H1 (cell line): ENCODE measurements at regions not wholly inside any gene's neighbourhood (a gene's known extent, or its start where the extent isn't known, plus 50 kb on each side); places are given as distances from the start of the nearest gene placed in this dataset.
A peak's percentile ranks its signal among the peaks of the same experiment; 100 is the strongest.

Source experiments
- CTCF ChIA-PET: fragments of 300-600 bp; sonication (Branson Sonifier 250); formaldehyde crosslinking; loops from one replicate; lab custom pipeline; 2021; ENCODE audit not compliant: partially characterized antibody; lab: Charles Lee
- POLR2A ChIA-PET: fragments of 300-600 bp; sonication (Branson Sonifier 250); formaldehyde crosslinking; loops from one replicate; lab custom pipeline; 2021; ENCODE audit warnings: inconsistent platforms; ENCODE audit not compliant: partially characterized antibody; lab: Charles Lee
- DNase-seq, 2 experiments: peaks; one replicate each; pipeline versions ENCODE4 v3.0.0 to v3.0.0-alpha.2; 2010 to 2022; ENCODE audit warnings: low spot score in 2 of 2, low read depth in 1 of 2, mixed read lengths in 1 of 2
- FAIRE-seq: peaks from 2 replicates; lab custom pipeline; 2011; peaks lifted over from hg19 to GRCh38; lab: Jason Lieb, UNC
- H2AFZ ChIP-seq: 2 replicates; pipeline ENCODE4 v1.8.1; 2012; ENCODE audit warnings: low read length, inconsistent platforms
- H2AK5ac ChIP-seq: 2 replicates; pipeline ENCODE4 v1.6.1; 2013; ENCODE audit warnings: low read depth, low read length
- H2BK120ac ChIP-seq: replicated peaks from 2 replicates; pipeline ENCODE3; 2013; ENCODE audit warnings: low read depth, low read length, inconsistent platforms
- H2BK12ac ChIP-seq: 2 replicates; pipeline ENCODE4 v1.6.1; 2013; ENCODE audit warnings: low read depth, low read length
- H2BK15ac ChIP-seq: 2 replicates; pipeline ENCODE4 v1.6.1; 2013; ENCODE audit warnings: low read length
- H2BK20ac ChIP-seq: 2 replicates; pipeline ENCODE4 v1.6.1; 2013; ENCODE audit warnings: low read length
- H2BK5ac ChIP-seq: 2 replicates; pipeline ENCODE4 v1.6.1; 2013; ENCODE audit warnings: low read depth, low read length
- H3K14ac ChIP-seq: 2 replicates; pipeline ENCODE4 v1.6.1; 2013; ENCODE audit warnings: inconsistent platforms; ENCODE audit not compliant: insufficient read length
- H3K18ac ChIP-seq: 2 replicates; pipeline ENCODE4 v1.6.1; 2013; ENCODE audit warnings: low read length; ENCODE audit errors: extremely low read depth
- H3K23ac ChIP-seq: 2 replicates; pipeline ENCODE4 v1.6.1; 2013; ENCODE audit warnings: inconsistent platforms; ENCODE audit not compliant: insufficient read length
- H3K23me2 ChIP-seq: 2 replicates; pipeline ENCODE4 v1.6.1; 2013; ENCODE audit warnings: low read depth, low read length
- H3K27ac ChIP-seq: 2 replicates; pipeline ENCODE4 v1.6.1; 2011; ENCODE audit warnings: low read depth, low read length, inconsistent platforms
- H3K27me3 ChIP-seq, 4 experiments: replicated peaks in 1 of 4; 1 replicate in 1 of 4; 2 replicates in 3 of 4; pipeline versions ENCODE4 v1.6.1 to v1.8.1; 2011 to 2013; ENCODE audit warnings: low read length in 3 of 4, mild to moderate bottlenecking in 3 of 4, inconsistent platforms in 2 of 4, mixed read lengths in 2 of 4, moderate library complexity in 1 of 4; ENCODE audit not compliant: control insufficient read depth in 3 of 4, insufficient read depth in 3 of 4; ENCODE audit errors: extremely low read depth in 1 of 4
- H3K36me3 ChIP-seq, 4 experiments: 2 replicates each; pipeline versions ENCODE4 v1.6.1 to v1.8.1; 2011 to 2013; ENCODE audit warnings: mild to moderate bottlenecking in 4 of 4, low read length in 3 of 4, moderate library complexity in 2 of 4, control low read depth in 1 of 4, inconsistent platforms in 1 of 4; ENCODE audit not compliant: insufficient read depth in 4 of 4, control insufficient read depth in 2 of 4
- H3K4ac ChIP-seq: replicated peaks from 2 replicates; pipeline ENCODE3; 2013; ENCODE audit warnings: low read length, low read depth, mixed read lengths, inconsistent platforms; ENCODE audit not compliant: insufficient read length
- H3K4me1 ChIP-seq, 4 experiments: replicated peaks in 1 of 4; 1 replicate in 1 of 4; 2 replicates in 3 of 4; pipeline versions ENCODE4 v1.6.1 to v1.8.1; 2011 to 2013; ENCODE audit warnings: low read length in 3 of 4, inconsistent platforms in 2 of 4, mixed read lengths in 1 of 4; ENCODE audit not compliant: insufficient read depth in 4 of 4, control insufficient read depth in 3 of 4
- H3K4me2 ChIP-seq, 2 experiments: 2 replicates each; pipeline versions ENCODE4 v1.6.1 to v1.8.1; 2011 to 2013; ENCODE audit warnings: low read depth in 2 of 2, low read length in 2 of 2, control low read depth in 1 of 2, inconsistent platforms in 1 of 2, mild to moderate bottlenecking in 1 of 2; ENCODE audit not compliant: insufficient read depth in 1 of 2
- H3K4me3 ChIP-seq, 4 experiments: fragments of 200-600, 300-600 bp in 1 of 4; sonication (generic), shearing (Covaris generic), sonication (Bioruptor Twin) in 1 of 4; 2 replicates each; pipeline versions ENCODE4 v1.5.1 to v1.8.1; 2011 to 2016; ENCODE audit warnings: low read length in 4 of 4, low read depth in 3 of 4, control low read depth in 2 of 4, inconsistent platforms in 2 of 4, mild to moderate bottlenecking in 2 of 4, mixed read lengths in 1 of 4, moderate library complexity in 1 of 4; ENCODE audit not compliant: insufficient read depth in 2 of 4; ENCODE audit errors: extremely low read depth in 1 of 4
- H3K56ac ChIP-seq: replicated peaks from 2 replicates; pipeline ENCODE3; 2013; ENCODE audit warnings: low read depth, mild to moderate bottlenecking, mixed read lengths, low read length, inconsistent platforms; ENCODE audit not compliant: insufficient read length
- H3K79me1 ChIP-seq: 2 replicates; pipeline ENCODE4 v1.6.1; 2013; ENCODE audit warnings: low read depth, low read length, control low read depth
- H3K79me2 ChIP-seq, 2 experiments: 2 replicates each; pipeline versions ENCODE4 v1.6.1 to v1.8.1; 2012 to 2013; ENCODE audit warnings: low read length in 2 of 2, mild to moderate bottlenecking in 2 of 2, inconsistent platforms in 1 of 2; ENCODE audit not compliant: insufficient read depth in 2 of 2, control insufficient read depth in 1 of 2
- H3K9ac ChIP-seq, 4 experiments: replicated peaks in 1 of 4; 1 replicate in 1 of 4; 2 replicates in 3 of 4; pipeline versions ENCODE4 v1.6.1 to v1.8.1; 2011 to 2013; ENCODE audit warnings: low read depth in 3 of 4, low read length in 3 of 4, control low read depth in 2 of 4, mild to moderate bottlenecking in 2 of 4, moderate library complexity in 2 of 4, inconsistent platforms in 1 of 4; ENCODE audit errors: extremely low read depth in 1 of 4
- H3K9me3 ChIP-seq, 2 experiments: 2 replicates each; pipeline versions ENCODE4 v1.6.1 to v1.8.1; 2012 to 2013; ENCODE audit warnings: mild to moderate bottlenecking in 2 of 2, moderate library complexity in 2 of 2, control low read depth in 1 of 2, inconsistent platforms in 1 of 2, low read depth in 1 of 2, low read length in 1 of 2, mixed read lengths in 1 of 2; ENCODE audit not compliant: insufficient read depth in 2 of 2
- H4K20me1 ChIP-seq, 2 experiments: replicated peaks in 1 of 2; 2 replicates each; pipeline versions ENCODE3 to v1.8.1; 2011 to 2013; ENCODE audit warnings: inconsistent platforms in 2 of 2, low read length in 2 of 2, mild to moderate bottlenecking in 1 of 2; ENCODE audit not compliant: insufficient read depth in 2 of 2, control insufficient read depth in 1 of 2
- H4K5ac ChIP-seq: 2 replicates; pipeline ENCODE4 v1.6.1; 2013; ENCODE audit warnings: low read length, low read depth, mixed read lengths, inconsistent platforms; ENCODE audit not compliant: insufficient read length
- H4K8ac ChIP-seq: 2 replicates; pipeline ENCODE4 v1.8.0; 2013; ENCODE audit warnings: mild to moderate bottlenecking, moderate library complexity, low read length, inconsistent platforms; ENCODE audit not compliant: insufficient read depth; ENCODE audit errors: extremely low read depth
- H4K91ac ChIP-seq: replicated peaks from 2 replicates; pipeline ENCODE3; 2013; ENCODE audit warnings: low read length, mixed read lengths, inconsistent platforms; ENCODE audit not compliant: insufficient read length
- BACH1 ChIP-seq: IDR thresholded peaks from 2 replicates; pipeline ENCODE4 v1.6.1; 2012; ENCODE audit warnings: low read length, improper control_type of control experiment
- GABPA ChIP-seq: IDR thresholded peaks from 2 replicates; pipeline ENCODE4 v1.6.1; 2011; ENCODE audit warnings: mild to moderate bottlenecking, low read length, moderate library complexity, borderline replicate concordance; ENCODE audit not compliant: insufficient read depth
- WGBS, 2 experiments: shearing (Covaris generic) in 1 of 2; methylation state at CpG; one replicate each; pipeline versions ENCODE4 v1.1.6 to v1.1.7; 2013 to 2015; ENCODE audit warnings: low lambda C conversion rate in 2 of 2, mixed read lengths in 2 of 2, inconsistent platforms in 1 of 2, low coverage in 1 of 2, missing lambda C conversion rate in 1 of 2; ENCODE audit not compliant: insufficient replicate concordance in 2 of 2, insufficient coverage in 1 of 2, insufficient read length in 1 of 2; ENCODE audit errors: extremely low coverage in 1 of 2, missing lambda C conversion rate in 1 of 2; 5-methylcytosine and 5-hydroxymethylcytosine counted together

- TF ChIP-seq BACH1 (no peak), GABPA (0 out of 2 replicates have a peak, but pooled peaks have one; percentile 43)
- Histone ChIP-seq H3K79me2 (no peaks in the 10 kb centered on the region), H3K9ac (no peak overlapping the region), H2BK12ac (peak overlapping the region; percentile 50; the same call in 1 of the 2 replicates), H3K4ac (no peak overlapping the region), H4K8ac (no peak overlapping the region; the same call in 1 of the 2 replicates), H2BK15ac (no peak overlapping the region), H3K18ac (no peak overlapping the region; the same call in 1 of the 2 replicates), H4K20me1 (no peaks in the 10 kb centered on the region), H3K56ac (no peak overlapping the region), H2BK20ac (no peak overlapping the region), H3K14ac (no peak overlapping the region), H3K23ac (no peak overlapping the region), H2AFZ (no peak overlapping the region), H3K4me1 (peaks cover 0 to 33% (median 18%) of the 10 kb centered on the region in 4 experiments; a peak in 6 of 7 replicates), H3K4me2 (no peak overlapping the region), H2AK5ac (no peak overlapping the region), H3K23me2 (peaks cover 2% of the 10 kb centered on the region; the same call in 1 of the 2 replicates), H3K36me3 (no peaks in the 10 kb centered on the region), H4K5ac (peak overlapping the region; percentile 39), H3K79me1 (no peaks in the 10 kb centered on the region), H4K91ac (peak overlapping the region; percentile 54), H3K9me3 (peaks cover 0 to 1% of the 10 kb centered on the region in 2 experiments; a peak in 1 of 4 replicates), H3K4me3 (no peak overlapping the region), H3K27me3 (peaks cover 0 to 8% (median 5%) of the 10 kb centered on the region in 4 experiments; a peak in 4 of 7 replicates), H3K27ac (no peak overlapping the region), H2BK120ac (no peak overlapping the region), H2BK5ac (peak overlapping the region; percentile 35; the same call in 1 of the 2 replicates)
- POLR2A ChIA-PET = no interaction called here
- CTCF ChIA-PET = no interaction called here
- FAIRE-seq = no peak
- peak in 1 of 2 experiments; percentile 46 for DNase-seq
- 92% methylated on average over 26 of the region's 39 CpGs; no CpG with 5 or more reads in 1 of the 2 experiments for WGBS, 2 experiments
Observed at GRCh38 chr7:376306-377079, 86.5 kb downstream of the FOXL3 start.
